Right lobe of liver (tissue), 4 donors: ENCODE measurements at regions not wholly inside any gene's neighbourhood (a gene's known extent, or its start where the extent isn't known, plus 50 kb on each side); places are given as distances from the start of the nearest gene placed in this dataset.

Experiments
- CTCF ChIP-seq, 4 donors: fragments of 200-600 bp in 3 of 4; fragments of 450-650 bp in 1 of 4; IDR thresholded peaks; one replicate each; pipeline versions ENCODE4 v1.5.1 to v1.8.0; 2016 to 2022; ENCODE audit warnings: antibody characterized with exemption in 4 of 4, mild to moderate bottlenecking in 2 of 4
- POLR2A ChIP-seq: fragments of 450-650 bp; IDR thresholded peaks from one replicate; pipeline ENCODE4 v1.6.1; 2017; ENCODE audit warnings: antibody characterized with exemption, mild to moderate bottlenecking
- donor health status: DM: no; HTN: no; CAD: no.
- donor health status: DM: no; HTN: no; CAD: no.
- donor health status: DM: no; HTN: yes; CAD: no.

GRCh38 chr6:148143771-148144170 lies 198.9 kb upstream of the SASH1 start:
- TF ChIP-seq POLR2A, result no peak
- TF ChIP-seq CTCF (IDR thresholded peaks at IDR 0.05), result no peak
